HTR-8/SVneo (cell line): ENCODE measurements at regions not wholly inside any gene's neighbourhood (a gene's known extent, or its start where the extent isn't known, plus 50 kb on each side); places are given as distances from the start of the nearest gene placed in this dataset.
A peak's percentile ranks its signal among the peaks of the same experiment; 100 is the strongest.
"Not testable (repeated sequence)": the region's sequence is repeated elsewhere in the genome, so short reads cannot be mapped to it uniquely, and the experiment has no call there.

Source experiments
- DNase-seq: peaks from one replicate; pipeline ENCODE4 v3.0.0; 2011; ENCODE audit warnings: low spot score, mixed read lengths; ENCODE audit not compliant: insufficient read length
- FAIRE-seq: peaks from 2 replicates; lab custom pipeline; 2011; peaks lifted over from hg19 to GRCh38; lab: Jason Lieb, UNC

DNA sequence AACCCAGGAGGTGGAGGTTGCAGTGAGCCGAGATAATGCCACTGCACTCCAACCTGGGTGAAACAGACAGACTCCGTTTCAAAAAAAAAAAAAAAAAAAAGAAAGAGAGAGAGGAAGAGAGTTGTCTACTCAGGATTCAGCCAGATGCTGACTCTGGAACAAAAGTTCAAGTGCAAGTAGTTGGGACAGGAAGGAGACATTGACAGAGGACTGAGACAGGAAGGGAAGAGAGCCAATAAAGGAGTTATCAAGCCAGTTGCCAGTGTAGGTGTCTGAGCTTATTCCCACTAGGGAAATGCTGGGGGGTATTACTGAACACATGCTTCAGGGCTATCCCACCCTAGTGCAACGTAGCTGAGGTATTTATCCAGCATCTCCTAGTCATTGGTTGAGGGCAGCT, 147.7 kb upstream of the SLC1A3 start:
- DNase-seq (no peak), FAIRE-seq (peak; percentile 42)

DNA sequence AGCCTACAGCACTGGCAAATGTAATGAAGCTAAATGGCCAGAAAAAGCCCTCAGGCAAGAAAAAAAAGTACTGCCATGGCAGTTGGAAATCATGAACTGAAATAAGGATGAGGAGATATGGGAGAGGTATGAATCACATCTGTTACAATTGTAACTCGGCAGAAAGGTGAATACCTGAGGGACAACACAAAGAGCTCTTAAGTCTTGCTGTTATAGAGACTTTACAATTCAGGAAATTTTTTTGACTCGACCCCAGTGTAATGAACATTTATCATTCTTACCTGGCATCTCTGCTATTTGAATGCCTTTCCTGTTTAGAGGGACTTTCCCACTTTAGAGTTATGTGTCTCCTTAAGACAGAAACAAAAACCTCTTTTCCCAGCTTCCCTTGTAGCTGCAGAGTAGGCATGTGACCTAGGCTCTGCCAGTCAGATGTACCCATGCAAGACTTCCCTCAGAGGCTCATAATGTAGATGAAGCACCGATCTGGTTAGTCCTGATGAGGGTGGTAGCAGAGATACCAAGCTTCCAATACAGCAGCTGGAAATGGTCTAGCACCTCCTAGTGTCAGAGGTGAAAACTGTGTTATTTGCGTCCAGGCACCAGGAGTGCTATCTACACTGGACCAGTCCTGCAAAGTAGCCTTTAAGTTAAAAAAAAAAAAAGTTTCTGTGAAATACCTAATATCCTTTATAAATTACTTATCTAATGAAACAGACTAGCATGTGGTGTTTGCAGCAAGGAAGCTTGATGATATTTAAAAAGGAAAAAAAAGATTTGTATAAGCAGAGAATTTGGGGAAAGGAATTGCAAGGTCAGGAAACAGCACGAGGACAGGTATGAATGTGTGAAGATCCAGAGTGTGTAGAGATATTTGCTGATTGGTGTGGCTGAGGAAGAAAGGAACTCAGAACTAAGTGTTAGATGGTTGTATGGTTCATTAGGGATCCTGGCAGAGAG, 146.9 kb upstream of the SLC1A3 start:
- DNase-seq (no peak), FAIRE-seq (no peak)

- FAIRE-seq (no peak), DNase-seq (no peak)
Observed at GRCh38 chr5:36462295-36463021, 143.9 kb upstream of the SLC1A3 start.

- not testable (repeated sequence) for FAIRE-seq, DNase-seq
Observed at GRCh38 chr5:36475942-36476341, 130.5 kb upstream of the SLC1A3 start.

DNA sequence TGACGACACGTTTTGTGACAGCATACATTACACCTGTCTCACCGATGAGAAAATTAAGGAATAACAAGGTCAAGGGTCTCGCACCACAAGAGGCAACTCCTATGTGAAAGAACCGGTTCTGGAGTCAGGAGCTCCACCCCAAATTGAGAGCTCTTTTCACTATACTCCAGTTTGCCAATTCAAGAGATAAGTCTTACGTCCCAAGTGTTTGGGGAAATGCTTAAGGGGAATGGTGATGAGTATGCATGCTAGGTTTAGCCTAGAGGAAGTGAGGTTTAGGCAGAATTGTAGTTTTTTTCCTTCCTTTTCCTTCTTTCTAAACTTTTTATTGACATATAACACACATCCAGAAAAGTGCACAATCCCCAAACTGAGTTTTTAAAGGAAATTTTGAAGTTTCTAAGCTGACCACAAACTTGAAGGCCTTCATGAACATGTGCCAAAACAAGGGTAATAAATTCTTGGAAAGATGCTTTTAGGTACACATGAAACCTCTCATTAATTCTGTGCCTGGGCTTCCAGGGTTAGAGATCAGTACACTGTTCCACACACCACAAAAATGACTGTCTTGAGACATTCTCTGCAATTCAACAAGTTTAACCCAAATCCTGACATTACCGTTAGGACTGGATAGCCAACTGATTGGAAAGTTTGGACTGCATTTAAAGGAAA, 127.6 kb upstream of the SLC1A3 start:
- FAIRE-seq (no peak), DNase-seq (no peak)

DNA sequence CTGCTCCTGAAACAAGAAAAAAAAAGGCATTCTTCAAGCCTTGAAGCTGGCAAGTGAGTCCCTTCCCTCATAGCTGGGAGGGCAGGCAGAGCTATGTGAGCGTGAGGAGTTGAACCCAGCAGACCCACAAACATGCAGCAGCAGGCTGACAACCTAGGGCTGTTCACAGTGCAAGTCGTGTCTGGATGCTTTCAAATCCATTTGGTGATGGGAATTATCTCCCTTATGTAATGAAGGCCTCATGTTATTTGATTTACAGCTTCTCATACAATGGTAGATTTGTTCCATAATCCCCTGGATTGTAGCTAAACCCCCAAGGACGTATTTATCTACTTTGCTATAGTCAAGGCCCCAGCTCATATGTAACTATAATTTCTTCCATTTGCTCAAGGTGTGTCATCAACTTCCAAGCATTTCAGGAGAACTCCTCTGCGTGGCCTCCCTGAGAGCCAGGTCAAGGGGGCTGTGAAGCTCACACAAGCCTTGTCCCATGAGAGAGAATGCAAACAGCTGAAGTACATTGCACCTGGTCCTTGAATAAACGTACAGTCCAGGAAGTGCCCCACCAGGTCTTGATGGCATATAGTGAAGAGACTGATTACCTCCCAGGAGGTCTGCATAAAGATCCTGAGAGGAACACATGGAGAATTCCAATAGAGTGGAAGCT, 124.8 kb upstream of the SLC1A3 start:
- DNase-seq (no peak), FAIRE-seq (peak; percentile 55)

DNA sequence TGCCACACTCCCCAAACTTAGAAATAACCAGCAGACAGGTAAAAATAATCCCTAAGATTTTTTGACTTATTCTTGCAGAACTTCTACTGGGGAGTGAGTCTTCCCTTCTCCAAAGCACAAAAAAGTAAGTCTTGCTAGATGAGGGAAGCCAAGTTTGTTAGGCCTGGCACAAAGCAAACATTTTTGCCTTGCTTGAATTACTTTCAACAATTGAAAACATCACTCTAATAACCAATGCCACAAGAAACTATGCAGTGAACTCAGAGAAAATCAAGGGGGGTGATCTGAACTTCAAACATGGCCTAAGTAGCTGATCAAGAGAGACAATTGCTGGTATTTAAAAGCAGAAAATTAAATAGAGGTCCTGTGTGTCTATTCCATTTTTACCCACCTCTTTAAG, 123.6 kb upstream of the SLC1A3 start:
- FAIRE-seq, result no peak

GRCh38 chr5:36489505-36489904, 116.9 kb upstream of the SLC1A3 start:
- no peak for FAIRE-seq

More for the DNA sequence above, 123.6 kb upstream of the SLC1A3 start:
- no peak for DNase-seq

GRCh38 chr5:36491856-36492255, 114.5 kb upstream of the SLC1A3 start:
- no peak for FAIRE-seq

More at GRCh38 chr5:36489505-36489904, 116.9 kb upstream of the SLC1A3 start:
- DNase-seq, result no peak

GRCh38 chr5:36492984-36493654, 113.3 kb upstream of the SLC1A3 start:
- DNase-seq (no peak), FAIRE-seq (no peak)

More at GRCh38 chr5:36491856-36492255, 114.5 kb upstream of the SLC1A3 start:
- no peak for DNase-seq

DNA sequence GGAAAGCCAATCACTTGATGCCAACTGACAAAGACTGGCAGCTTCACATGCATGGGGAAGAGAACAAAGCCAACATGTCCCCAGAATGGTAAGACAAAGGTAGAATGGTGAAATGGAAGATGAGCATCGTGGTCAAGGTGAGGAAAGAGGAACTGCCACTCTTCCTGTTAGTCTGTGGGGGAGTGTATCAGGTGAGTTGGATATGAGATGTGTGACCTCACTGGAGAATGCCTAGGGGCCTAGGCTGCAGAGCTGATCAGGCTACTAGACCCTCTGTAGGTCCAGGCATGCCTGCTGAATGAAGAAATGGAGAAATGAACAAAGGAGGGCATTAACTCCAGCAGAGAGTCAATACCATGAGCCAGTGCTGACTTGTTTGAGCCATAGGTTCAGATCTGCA, 112.4 kb upstream of the SLC1A3 start:
- no peak for FAIRE-seq
- DNase-seq, result no peak

DNA sequence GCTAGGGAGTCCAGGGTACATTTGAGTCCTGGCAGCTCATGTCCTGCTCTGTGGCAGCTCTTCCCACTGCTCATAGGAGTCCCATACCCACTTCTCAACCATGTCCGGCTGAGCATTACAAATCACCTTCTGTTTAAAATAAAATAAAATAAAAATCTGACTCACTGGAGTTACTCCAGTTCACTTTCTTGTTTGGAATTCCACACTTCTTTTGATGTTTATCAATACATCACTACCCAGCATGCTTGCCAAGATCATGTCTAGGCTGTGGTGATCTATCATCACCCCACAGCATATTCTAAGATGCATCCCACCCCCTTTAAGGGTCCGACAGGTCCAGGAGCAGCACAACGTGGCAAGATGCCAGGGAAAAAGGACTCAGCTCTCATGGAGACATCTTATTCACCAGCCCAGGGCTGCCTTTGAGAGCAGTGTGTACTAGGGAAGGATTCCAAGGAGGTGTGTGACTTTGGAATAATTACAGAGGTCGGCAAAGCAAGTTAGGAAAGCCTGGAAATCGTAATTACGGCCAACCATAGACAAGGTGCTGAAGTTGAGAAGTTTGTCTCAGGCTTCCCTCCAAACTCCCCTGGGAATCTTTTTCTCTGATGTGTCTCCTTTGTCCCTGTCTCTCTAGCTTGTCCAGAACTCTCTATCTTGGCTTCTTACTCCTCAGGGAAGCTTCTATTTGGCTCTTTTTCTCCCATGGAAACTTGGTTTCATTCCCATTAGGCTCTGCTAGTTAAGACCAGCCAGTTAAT, 111.4 kb upstream of the SLC1A3 start:
- FAIRE-seq, result peak; percentile 33
- no peak for DNase-seq

DNA sequence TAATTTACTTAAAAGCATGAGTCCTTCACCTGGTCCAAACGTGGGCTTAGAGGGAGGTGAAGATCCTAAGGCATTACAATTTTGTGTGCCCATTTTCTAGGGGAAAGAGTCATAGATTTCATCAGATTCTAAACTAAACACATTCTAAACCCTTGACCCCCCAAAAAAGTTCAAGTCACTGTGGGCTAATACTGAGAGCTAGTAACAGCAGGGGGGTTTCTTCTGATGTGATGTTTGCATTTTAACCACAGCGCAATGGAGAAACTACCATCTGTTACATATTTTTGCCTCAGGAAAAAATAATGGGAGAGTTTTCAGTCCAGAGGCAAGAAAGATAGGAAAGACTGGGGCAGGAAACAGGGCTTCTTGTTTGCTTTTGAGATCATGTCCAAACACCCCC, 110.8 kb upstream of the SLC1A3 start:
- FAIRE-seq, result no peak
- DNase-seq, result no peak

DNA sequence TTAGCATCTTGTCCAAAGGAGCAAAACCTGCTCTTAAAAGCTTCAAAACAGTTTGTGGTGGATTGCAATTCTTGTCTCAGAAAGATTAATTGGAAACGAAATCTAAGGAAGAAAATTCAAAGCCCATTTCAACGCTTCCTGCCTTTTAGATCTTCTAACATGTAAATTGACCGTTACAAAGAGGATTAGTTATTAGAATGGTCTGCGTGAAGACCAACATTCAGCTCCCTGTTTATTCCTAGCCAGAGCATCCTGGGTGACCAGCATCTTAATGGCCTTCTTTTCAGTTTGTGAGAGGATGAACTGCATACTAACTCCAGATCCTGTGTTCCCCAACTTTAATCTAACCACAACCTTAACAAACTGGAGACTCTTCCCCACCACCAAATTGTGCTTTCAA, 109.9 kb upstream of the SLC1A3 start:
- DNase-seq (no peak), FAIRE-seq (no peak)

DNA sequence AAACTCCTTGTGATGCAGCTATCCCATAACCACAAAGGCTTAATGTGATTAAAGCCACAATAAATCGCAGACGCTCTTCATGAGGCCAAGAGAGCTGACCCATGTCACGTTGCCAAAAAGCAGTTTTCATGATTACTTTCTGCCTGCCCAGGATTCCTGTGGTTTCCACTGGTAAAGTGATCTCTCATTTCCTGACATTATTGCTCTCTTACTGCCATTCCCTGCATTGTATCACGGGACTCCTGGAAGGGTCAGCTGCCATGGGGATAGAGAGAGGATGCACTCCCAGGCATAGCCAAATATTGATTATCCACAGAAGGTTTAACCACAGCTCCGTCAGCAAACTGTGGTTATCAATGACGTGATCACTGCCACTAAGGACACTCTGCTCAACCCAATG, 103.8 kb upstream of the SLC1A3 start:
- FAIRE-seq (peak; percentile 96), DNase-seq (peak; percentile 83)

DNA sequence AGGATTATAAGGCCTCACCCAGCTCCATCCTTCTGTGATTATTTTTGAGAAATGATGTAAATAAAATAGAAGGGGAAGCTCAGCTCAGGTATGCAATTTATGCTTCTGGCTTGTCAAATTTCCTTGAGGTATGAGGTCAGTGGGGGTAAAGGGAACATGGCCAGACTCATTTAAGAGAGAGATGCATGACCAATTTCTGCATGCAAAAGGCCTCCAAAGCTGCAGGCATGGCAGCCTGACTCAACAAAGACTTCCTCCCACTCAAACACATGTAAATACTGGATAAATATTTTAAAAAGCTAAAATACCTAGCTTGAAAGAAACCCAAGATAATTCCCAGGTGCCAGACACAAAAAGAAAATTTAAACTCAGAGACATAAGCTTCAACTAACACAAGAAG, 101.4 kb upstream of the SLC1A3 start:
- FAIRE-seq, result no peak
- DNase-seq, result no peak

DNA sequence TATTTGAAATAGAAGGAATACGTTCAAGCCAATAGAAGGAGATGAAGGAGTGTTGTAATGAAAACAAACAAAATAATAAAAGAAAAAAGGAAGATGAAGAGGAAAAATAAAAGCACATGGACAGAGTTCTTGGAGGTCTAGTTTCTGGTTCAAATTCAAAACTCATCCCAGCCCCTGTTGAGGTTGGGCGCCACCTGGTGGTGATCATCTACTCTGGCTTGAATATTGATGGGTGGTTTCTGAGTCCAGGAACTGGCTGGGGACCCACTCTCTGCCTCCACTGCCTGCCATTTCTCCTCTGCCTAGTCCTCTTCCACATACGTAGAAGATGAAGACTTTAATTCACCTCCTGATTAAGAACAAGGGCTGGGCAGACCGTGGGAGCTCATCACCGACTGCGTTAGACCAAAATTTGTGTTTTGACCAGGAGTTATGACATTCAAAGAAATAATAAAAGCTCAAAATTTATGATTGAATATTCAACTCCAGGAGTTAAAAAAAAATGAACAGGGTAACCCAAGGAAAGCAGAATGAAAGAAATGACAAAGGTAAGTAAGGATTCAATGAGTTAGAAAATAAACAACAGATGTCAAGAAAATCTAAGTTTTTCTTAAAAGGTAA, 99.0 kb upstream of the SLC1A3 start:
- DNase-seq (peak; percentile 81), FAIRE-seq (no peak)

DNA sequence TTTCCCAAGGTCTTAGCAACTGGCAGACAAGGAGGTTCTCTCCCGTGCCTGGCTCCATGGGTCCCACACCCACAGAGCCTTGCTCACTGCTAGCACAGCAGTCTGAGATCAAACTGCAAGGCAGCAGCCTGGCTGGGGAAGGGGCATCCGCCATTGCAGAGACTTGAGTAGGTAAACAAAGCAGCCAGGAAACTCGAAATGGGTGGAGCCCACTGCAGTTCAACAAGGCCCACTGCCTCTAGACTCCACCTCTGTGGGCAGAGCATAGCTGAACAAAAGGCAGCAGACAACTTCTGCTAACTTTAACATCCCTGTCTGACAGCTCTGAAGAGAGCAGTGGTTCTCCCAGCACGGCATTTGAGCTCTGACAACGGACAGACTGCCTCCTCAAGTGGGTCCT, 98.1 kb upstream of the SLC1A3 start:
- not testable (repeated sequence) for FAIRE-seq, DNase-seq
